SK-N-SH (cell line): ENCODE measurements at regions not wholly inside any gene's neighbourhood (a gene's known extent, or its start where the extent isn't known, plus 50 kb on each side); places are given as distances from the start of the nearest gene placed in this dataset.

Experiments
- CTCF ChIA-PET: fragments of 300-600, 350-600 bp; formaldehyde crosslinking; extraction: SDS; loops from one replicate; lab custom pipeline; 2021; lab: Yijun Ruan, JAX
- POLR2A ChIA-PET: fragments of 350-600 bp; sonication (Branson Sonifier 250); formaldehyde crosslinking; extraction: SDS; loops from one replicate; lab custom pipeline; 2020; ENCODE audit warnings: antibody characterized with exemption, inconsistent platforms; lab: Yijun Ruan, JAX
- DNase-seq: peaks from one replicate; pipeline ENCODE4 v3.0.0; 2012
- H2AFZ ChIP-seq: fragments of 200-600 bp; sonication (generic); 2 replicates; pipeline ENCODE4 v1.8.1; 2016; ENCODE audit warnings: antibody characterized with exemption, mild to moderate bottlenecking, low read depth
- H3F3A ChIP-seq: fragments of 200-600 bp; sonication (generic); replicated peaks from 2 replicates; pipeline ENCODE3; 2016; ENCODE audit warnings: antibody characterized with exemption, mild to moderate bottlenecking; ENCODE audit not compliant: insufficient read depth
- H3K27ac ChIP-seq, 2 experiments: fragments of 200-500 bp in 1 of 2; fragments of 200-600 bp in 1 of 2; sonication (Bioruptor generic) in 1 of 2; sonication (generic), shearing (Covaris generic) in 1 of 2; 2 replicates each; pipeline versions ENCODE4 v1.5.1 to v1.6.1; 2014 to 2016; ENCODE audit warnings: low read depth in 2 of 2, inconsistent platforms in 1 of 2, low read length in 1 of 2, mild to moderate bottlenecking in 1 of 2, mixed read lengths in 1 of 2
- H3K27me3 ChIP-seq: fragments of 200-600 bp; sonication (generic), shearing (Covaris generic); 2 replicates; pipeline ENCODE4 v1.6.1; 2016; ENCODE audit warnings: mixed run types; ENCODE audit not compliant: insufficient read depth
- H3K36me3 ChIP-seq, 2 experiments: fragments of 200-500 bp in 1 of 2; fragments of 200-600 bp in 1 of 2; sonication (Bioruptor generic) in 1 of 2; sonication (generic) in 1 of 2; replicated peaks in 1 of 2; 2 replicates each; pipeline versions ENCODE3 to v1.5.1; 2014 to 2016; ENCODE audit warnings: low read length in 1 of 2, mild to moderate bottlenecking in 1 of 2; ENCODE audit not compliant: insufficient read depth in 2 of 2, control insufficient read depth in 1 of 2
- H3K4me1 ChIP-seq, 2 experiments: fragments of 200-500 bp in 1 of 2; fragments of 200-600 bp in 1 of 2; sonication (Bioruptor generic) in 1 of 2; sonication (generic), shearing (Covaris generic) in 1 of 2; 2 replicates each; pipeline versions ENCODE4 v1.5.1 to v1.6.1; 2014 to 2016; ENCODE audit warnings: low read depth in 1 of 2, low read length in 1 of 2, mixed run types in 1 of 2; ENCODE audit not compliant: insufficient read depth in 2 of 2, control insufficient read depth in 1 of 2
- H3K4me2 ChIP-seq: fragments of 200-600 bp; sonication (generic), shearing (Covaris generic); 2 replicates; pipeline ENCODE4 v1.6.1; 2017; ENCODE audit warnings: mixed run types
- H3K4me3 ChIP-seq, 2 experiments: fragments of 200-500 bp in 1 of 2; fragments of 200-600 bp in 1 of 2; sonication (Bioruptor generic) in 1 of 2; sonication (generic), shearing (Covaris generic) in 1 of 2; 2 replicates each; pipeline versions ENCODE4 v1.5.1 to v1.8.1; 2014 to 2016; ENCODE audit warnings: low read depth in 2 of 2, inconsistent platforms in 1 of 2, low read length in 1 of 2, mild to moderate bottlenecking in 1 of 2, mixed read lengths in 1 of 2, moderate library complexity in 1 of 2
- H3K79me2 ChIP-seq: fragments of 200-600 bp; sonication (generic); 2 replicates; pipeline ENCODE4 v1.8.1; 2017; ENCODE audit warnings: mild to moderate bottlenecking; ENCODE audit not compliant: insufficient read depth
- H3K9ac ChIP-seq: fragments of 200-600 bp; sonication (generic); 2 replicates; pipeline ENCODE4 v1.6.1; 2017; ENCODE audit warnings: mixed run types
- H3K9me2 ChIP-seq: fragments of 200-600 bp; sonication (generic); 2 replicates; pipeline ENCODE4 v1.6.1; 2017; ENCODE audit warnings: mixed run types
- H3K9me3 ChIP-seq: fragments of 200-600 bp; sonication (generic); 2 replicates; pipeline ENCODE4 v1.6.1; 2017; ENCODE audit warnings: mixed run types, mild to moderate bottlenecking, moderate library complexity
- H4K20me1 ChIP-seq: fragments of 200-600 bp; sonication (generic); 2 replicates; pipeline ENCODE4 v1.6.1; 2017; ENCODE audit warnings: mild to moderate bottlenecking, mixed run types; ENCODE audit not compliant: insufficient read depth
- CTCF ChIP-seq: fragments of 200-600 bp; sonication (generic); IDR thresholded peaks from 2 replicates; pipeline ENCODE4 v1.6.1; 2017; ENCODE audit warnings: antibody characterized with exemption, mild to moderate bottlenecking, moderate library complexity
- EZH2phosphoT487 ChIP-seq: fragments of 200-600 bp; sonication (generic); IDR thresholded peaks from 2 replicates; pipeline ENCODE4 v1.6.1; 2017; ENCODE audit warnings: low read depth, mixed run types, mild to moderate bottlenecking, antibody characterized with exemption, moderate library complexity, borderline replicate concordance
- MEF2A ChIP-seq: IDR thresholded peaks from 2 replicates; pipeline ENCODE4 v1.4.0; 2012; ENCODE audit warnings: low read depth, borderline replicate concordance
- MXI1 ChIP-seq: IDR thresholded peaks from 2 replicates; pipeline ENCODE4 v1.6.1; 2012; ENCODE audit warnings: mild to moderate bottlenecking, low read depth, low read length, improper control_type of control experiment
- PBX3 ChIP-seq: IDR thresholded peaks from 2 replicates; pipeline ENCODE4; 2012
- TEAD4 ChIP-seq: IDR thresholded peaks from 2 replicates; pipeline ENCODE4 v1.4.0; 2012; ENCODE audit warnings: mild to moderate bottlenecking, borderline replicate concordance; ENCODE audit not compliant: insufficient read depth
- WGBS: methylation state at CpG from one replicate; pipeline ENCODE4 v1.1.6; 2017; ENCODE audit warnings: low lambda C conversion rate; 5-methylcytosine and 5-hydroxymethylcytosine counted together
- TF ChIP-seq, protein P1 (sequence below): IDR thresholded peaks from 2 replicates; pipeline ENCODE4 v1.4.0; 2012; ENCODE audit warnings: low read depth, borderline replicate concordance
- TF ChIP-seq, protein P2 (sequence below): IDR thresholded peaks from 2 replicates; pipeline ENCODE4 v1.6.1; 2012; ENCODE audit warnings: mild to moderate bottlenecking, low read depth, low read length, moderate library complexity

- TF ChIP-seq, protein P1, sequence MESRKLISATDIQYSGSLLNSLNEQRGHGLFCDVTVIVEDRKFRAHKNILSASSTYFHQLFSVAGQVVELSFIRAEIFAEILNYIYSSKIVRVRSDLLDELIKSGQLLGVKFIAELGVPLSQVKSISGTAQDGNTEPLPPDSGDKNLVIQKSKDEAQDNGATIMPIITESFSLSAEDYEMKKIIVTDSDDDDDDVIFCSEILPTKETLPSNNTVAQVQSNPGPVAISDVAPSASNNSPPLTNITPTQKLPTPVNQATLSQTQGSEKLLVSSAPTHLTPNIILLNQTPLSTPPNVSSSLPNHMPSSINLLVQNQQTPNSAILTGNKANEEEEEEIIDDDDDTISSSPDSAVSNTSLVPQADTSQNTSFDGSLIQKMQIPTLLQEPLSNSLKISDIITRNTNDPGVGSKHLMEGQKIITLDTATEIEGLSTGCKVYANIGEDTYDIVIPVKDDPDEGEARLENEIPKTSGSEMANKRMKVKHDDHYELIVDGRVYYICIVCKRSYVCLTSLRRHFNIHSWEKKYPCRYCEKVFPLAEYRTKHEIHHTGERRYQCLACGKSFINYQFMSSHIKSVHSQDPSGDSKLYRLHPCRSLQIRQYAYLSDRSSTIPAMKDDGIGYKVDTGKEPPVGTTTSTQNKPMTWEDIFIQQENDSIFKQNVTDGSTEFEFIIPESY: no peak
- TF ChIP-seq, protein P2, sequence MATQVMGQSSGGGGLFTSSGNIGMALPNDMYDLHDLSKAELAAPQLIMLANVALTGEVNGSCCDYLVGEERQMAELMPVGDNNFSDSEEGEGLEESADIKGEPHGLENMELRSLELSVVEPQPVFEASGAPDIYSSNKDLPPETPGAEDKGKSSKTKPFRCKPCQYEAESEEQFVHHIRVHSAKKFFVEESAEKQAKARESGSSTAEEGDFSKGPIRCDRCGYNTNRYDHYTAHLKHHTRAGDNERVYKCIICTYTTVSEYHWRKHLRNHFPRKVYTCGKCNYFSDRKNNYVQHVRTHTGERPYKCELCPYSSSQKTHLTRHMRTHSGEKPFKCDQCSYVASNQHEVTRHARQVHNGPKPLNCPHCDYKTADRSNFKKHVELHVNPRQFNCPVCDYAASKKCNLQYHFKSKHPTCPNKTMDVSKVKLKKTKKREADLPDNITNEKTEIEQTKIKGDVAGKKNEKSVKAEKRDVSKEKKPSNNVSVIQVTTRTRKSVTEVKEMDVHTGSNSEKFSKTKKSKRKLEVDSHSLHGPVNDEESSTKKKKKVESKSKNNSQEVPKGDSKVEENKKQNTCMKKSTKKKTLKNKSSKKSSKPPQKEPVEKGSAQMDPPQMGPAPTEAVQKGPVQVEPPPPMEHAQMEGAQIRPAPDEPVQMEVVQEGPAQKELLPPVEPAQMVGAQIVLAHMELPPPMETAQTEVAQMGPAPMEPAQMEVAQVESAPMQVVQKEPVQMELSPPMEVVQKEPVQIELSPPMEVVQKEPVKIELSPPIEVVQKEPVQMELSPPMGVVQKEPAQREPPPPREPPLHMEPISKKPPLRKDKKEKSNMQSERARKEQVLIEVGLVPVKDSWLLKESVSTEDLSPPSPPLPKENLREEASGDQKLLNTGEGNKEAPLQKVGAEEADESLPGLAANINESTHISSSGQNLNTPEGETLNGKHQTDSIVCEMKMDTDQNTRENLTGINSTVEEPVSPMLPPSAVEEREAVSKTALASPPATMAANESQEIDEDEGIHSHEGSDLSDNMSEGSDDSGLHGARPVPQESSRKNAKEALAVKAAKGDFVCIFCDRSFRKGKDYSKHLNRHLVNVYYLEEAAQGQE: no peak
- TF ChIP-seq EZH2phosphoT487 (no peak), TEAD4 (no peak)
- TF ChIP-seq, all 33 proteins: peak for 9
These were observed 134.5 kb upstream of the NAV2 start (continued) for GRCh38 chr11:19577976-19578619.

DNA sequence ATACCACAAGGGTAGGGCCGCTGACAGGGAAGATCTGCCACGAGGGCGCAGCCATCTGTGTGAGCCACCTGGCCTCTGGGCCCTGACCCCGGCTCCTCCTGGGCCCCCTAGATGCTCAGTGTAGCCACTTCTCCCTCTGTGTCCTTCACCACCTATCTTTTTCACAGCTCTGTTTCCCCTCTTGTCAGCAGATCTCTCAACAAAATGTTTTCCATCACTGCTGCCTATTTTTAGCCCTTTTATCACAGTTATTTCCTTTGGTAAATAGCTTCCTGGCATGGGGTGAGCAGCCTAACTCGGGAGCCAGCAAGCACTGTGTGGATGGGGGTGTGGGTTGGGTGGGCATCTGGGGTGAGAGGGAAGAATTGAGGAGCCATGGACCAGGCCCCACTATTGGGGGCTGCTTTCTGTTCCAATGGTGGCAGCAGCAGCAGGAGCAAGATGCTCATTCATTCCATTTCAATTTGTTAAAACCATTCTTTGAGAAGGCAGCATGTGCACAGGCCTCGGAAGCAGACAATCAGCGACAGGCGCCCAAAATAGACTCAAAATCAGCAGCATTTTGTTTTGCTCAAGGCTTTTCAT is 135.2 kb upstream of the NAV2 start:
- H3K27me3 ChIP-seq: no peaks in the 10 kb centered on the region
- no peaks in the 10 kb centered on the region for H3K79me2 ChIP-seq
- H3K9me2 ChIP-seq: no peaks in the 10 kb centered on the region
- TF ChIP-seq PBX3 (0 out of 2 replicates have a peak, but pooled peaks have one; percentile 9), MXI1 (no peak), MEF2A (peak; percentile 72; the same call in 1 of the 2 replicates), TEAD4 (0 out of 2 replicates have a peak, but pooled peaks have one; percentile 10), CTCF (no peak)
- TF ChIP-seq, all 33 proteins: peak for 3
- H4K20me1 ChIP-seq: no peaks in the 10 kb centered on the region
- peak overlapping the region; percentile 77 for H3K4me2 ChIP-seq
- H3F3A ChIP-seq: no peaks in the 10 kb centered on the region
- peak overlapping the region; percentile 43; the same call in 1 of the 2 replicates for H3K9ac ChIP-seq
- no peak for DNase-seq
- no peaks in the 10 kb centered on the region for H3K36me3 ChIP-seq
- H3K9me3 ChIP-seq: no peaks in the 10 kb centered on the region
- peaks cover 15 to 54% of the 10 kb centered on the region in 2 experiments for H3K4me1 ChIP-seq
- no peak overlapping the region for H3K4me3 ChIP-seq
- peak overlapping the region; percentile 71 to 98 for H3K27ac ChIP-seq
- WGBS: 46% methylated on average over 8 of the region's 8 CpGs
- CTCF ChIA-PET: interaction anchor here (0.8 to 6.4 kb wide), 4 partner anchors 12 to 326 kb away, joined by 3 to 56 read pairs (median 6); no protein-coding TSS in a partner anchor
- POLR2A ChIA-PET: no interaction called here
- peak overlapping the region; percentile 64; the same call in 1 of the 2 replicates for H2AFZ ChIP-seq
